Type B pancreatic cell (in vitro differentiated cells): ENCODE measurements at regions not wholly inside any gene's neighbourhood (a gene's known extent, or its start where the extent isn't known, plus 50 kb on each side); places are given as distances from the start of the nearest gene placed in this dataset.

Experiments used
- DNase-seq: peaks from one replicate; pipeline ENCODE4 v3.0.0; 2021; ENCODE audit warnings: mixed read lengths; ENCODE audit not compliant: unreplicated experiment; ENCODE audit errors: extremely low spot score
- H3K27ac Mint-ChIP-seq: 2 replicates; pipeline ENCODE4 v1.8.0; 2021; ENCODE audit warnings: mild to moderate bottlenecking, mixed read lengths
- H3K27me3 Mint-ChIP-seq: 2 replicates; pipeline ENCODE4 v1.8.0; 2021; ENCODE audit warnings: mixed read lengths
- H3K36me3 Mint-ChIP-seq: 2 replicates; pipeline ENCODE4 v1.8.0; 2021; ENCODE audit warnings: mixed read lengths
- H3K4me1 Mint-ChIP-seq: one replicate; pipeline ENCODE4 v1.8.0; 2021; ENCODE audit warnings: mixed read lengths; ENCODE audit not compliant: unreplicated experiment
- H3K4me3 Mint-ChIP-seq: 2 replicates; pipeline ENCODE4 v1.8.0; 2021; ENCODE audit warnings: mild to moderate bottlenecking, mixed read lengths
- H3K9me3 Mint-ChIP-seq: 2 replicates; pipeline ENCODE4 v1.8.0; 2021; ENCODE audit warnings: mixed read lengths
- CTCF ChIP-seq: fragments of 200-600 bp; sonication (generic); conservative IDR thresholded peaks from 2 replicates; pipeline ENCODE4 v1.5.0; 2021; ENCODE audit warnings: antibody characterized with exemption, mild to moderate bottlenecking

DNA sequence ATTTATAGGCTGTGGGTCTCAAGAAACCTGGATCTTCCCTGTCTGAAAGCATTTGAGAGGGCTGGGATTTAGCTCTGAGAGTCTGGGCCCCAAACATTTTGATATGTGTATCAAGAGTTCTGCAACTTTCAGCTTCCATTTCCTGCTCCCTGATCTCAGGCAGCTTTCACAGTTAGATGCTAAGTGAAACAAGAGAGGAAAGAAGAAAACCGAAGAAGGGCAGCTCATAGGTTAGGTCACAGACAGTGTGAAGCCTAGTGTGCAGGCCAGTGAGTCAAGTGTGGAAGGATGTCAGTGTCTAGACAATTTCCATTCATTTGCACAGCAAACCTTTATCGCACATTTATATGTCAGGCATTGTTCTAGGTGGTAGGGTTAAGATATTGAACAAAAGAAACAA is 173.6 kb upstream of the PROK2 start:
- no peak for DNase-seq
- peaks cover 28% of the 10 kb centered on the region for H3K27me3 Mint-ChIP-seq
- peaks cover 16% of the 10 kb centered on the region for H3K4me1 Mint-ChIP-seq
- no peak overlapping the region for H3K4me3 Mint-ChIP-seq
- no peaks in the 10 kb centered on the region for H3K9me3 Mint-ChIP-seq
- no peak for TF ChIP-seq CTCF
- no peak overlapping the region for H3K27ac Mint-ChIP-seq
- no peaks in the 10 kb centered on the region for H3K36me3 Mint-ChIP-seq

GRCh38 chr3:71956716-71957115 is 171.8 kb upstream of the PROK2 start:
- no peak for DNase-seq
- Mint-ChIP-seq H3K27ac (no peak overlapping the region), H3K4me1 (peaks cover 16% of the 10 kb centered on the region), H3K36me3 (no peaks in the 10 kb centered on the region), H3K9me3 (no peaks in the 10 kb centered on the region), H3K4me3 (no peak overlapping the region), H3K27me3 (peaks cover 23% of the 10 kb centered on the region)
- TF ChIP-seq CTCF, result no peak

DNA sequence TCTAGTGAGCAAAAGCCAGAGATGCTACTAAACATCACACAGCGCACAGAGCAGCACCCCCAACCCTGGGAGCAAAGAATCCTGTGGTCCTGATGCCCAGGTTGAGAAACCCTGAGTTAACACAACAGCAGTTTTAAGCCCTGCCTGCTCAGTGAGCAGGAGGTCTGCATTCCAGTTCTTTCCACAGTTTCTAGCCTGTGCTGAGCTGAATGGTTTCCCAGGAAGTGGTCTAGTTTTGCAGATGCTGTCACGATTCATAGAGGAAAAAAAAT is 171.1 kb upstream of the PROK2 start:
- H3K27me3 Mint-ChIP-seq, result peaks cover 20% of the 10 kb centered on the region
- no peaks in the 10 kb centered on the region for H3K9me3 Mint-ChIP-seq
- no peak for TF ChIP-seq CTCF
- no peak overlapping the region for H3K4me3 Mint-ChIP-seq
- peaks cover 16% of the 10 kb centered on the region for H3K4me1 Mint-ChIP-seq
- DNase-seq, result no peak
- peak overlapping the region; percentile 39 for H3K27ac Mint-ChIP-seq
- no peaks in the 10 kb centered on the region for H3K36me3 Mint-ChIP-seq

DNA sequence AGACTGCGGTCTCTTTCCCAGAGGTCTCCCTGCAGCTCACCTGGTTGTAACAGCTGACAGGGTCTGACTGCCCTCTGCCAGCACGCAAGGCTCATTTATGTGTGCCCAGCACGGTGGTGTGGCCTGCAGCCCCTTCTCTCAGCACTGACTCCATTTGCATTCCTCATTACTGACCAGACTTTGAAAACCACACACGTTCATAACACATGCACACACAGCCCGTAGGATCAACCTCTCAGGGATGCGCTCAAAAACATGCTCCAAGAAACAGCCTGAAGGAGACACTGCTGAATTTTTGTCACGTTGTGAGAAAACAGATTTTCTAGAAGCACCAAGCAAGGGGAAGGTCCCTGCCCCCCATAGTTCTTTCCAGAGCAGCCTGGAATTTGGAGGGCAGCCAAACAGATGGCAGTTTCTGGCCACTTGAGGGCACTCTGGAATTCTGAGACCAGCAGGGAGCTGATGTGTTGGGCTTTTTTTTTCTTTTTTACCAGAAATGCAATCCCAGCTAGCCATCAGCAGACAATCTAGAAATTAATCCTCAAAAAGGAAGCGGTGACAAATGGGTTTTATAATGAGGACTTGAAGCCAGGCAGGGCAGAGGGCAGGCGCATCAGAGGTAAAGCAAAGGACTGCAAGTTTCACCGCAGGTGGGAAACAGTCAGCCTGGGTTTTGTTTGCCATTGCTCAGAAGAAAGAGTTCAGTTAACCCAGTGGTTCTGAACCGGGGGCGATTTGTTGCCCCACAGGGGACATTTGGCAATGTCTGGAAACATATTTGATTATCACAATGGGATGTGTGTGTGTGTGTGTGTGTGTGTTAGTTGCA is 170.5 kb upstream of the PROK2 start:
- peak; percentile 81 for TF ChIP-seq CTCF

GRCh38 chr3:71951842-71952241 is 166.9 kb upstream of the PROK2 start:
- Mint-ChIP-seq H3K27me3 (peaks cover 16% of the 10 kb centered on the region), H3K27ac (no peak overlapping the region)
- DNase-seq, result no peak

More for the DNA sequence above, 170.5 kb upstream of the PROK2 start:
- peaks cover 19% of the 10 kb centered on the region for H3K27me3 Mint-ChIP-seq
- peak; percentile 74 for DNase-seq
- peak overlapping the region; percentile 29 for H3K4me3 Mint-ChIP-seq
- no peaks in the 10 kb centered on the region for H3K9me3 Mint-ChIP-seq
- peaks cover 16% of the 10 kb centered on the region for H3K4me1 Mint-ChIP-seq
- peak overlapping the region; percentile 39 for H3K27ac Mint-ChIP-seq
- no peaks in the 10 kb centered on the region for H3K36me3 Mint-ChIP-seq

More at GRCh38 chr3:71951842-71952241, 166.9 kb upstream of the PROK2 start:
- no peak for TF ChIP-seq CTCF
- Mint-ChIP-seq H3K9me3 (no peaks in the 10 kb centered on the region), H3K4me1 (peaks cover 25% of the 10 kb centered on the region), H3K4me3 (no peak overlapping the region), H3K36me3 (no peaks in the 10 kb centered on the region)
